ENCODE measurements at regions not wholly inside any gene's neighbourhood (a gene's known extent, or its start where the extent isn't known, plus 50 kb on each side); places are given as distances from the start of the nearest gene placed in this dataset.
A peak's percentile ranks its signal among the peaks of the same experiment; 100 is the strongest.

DNA sequence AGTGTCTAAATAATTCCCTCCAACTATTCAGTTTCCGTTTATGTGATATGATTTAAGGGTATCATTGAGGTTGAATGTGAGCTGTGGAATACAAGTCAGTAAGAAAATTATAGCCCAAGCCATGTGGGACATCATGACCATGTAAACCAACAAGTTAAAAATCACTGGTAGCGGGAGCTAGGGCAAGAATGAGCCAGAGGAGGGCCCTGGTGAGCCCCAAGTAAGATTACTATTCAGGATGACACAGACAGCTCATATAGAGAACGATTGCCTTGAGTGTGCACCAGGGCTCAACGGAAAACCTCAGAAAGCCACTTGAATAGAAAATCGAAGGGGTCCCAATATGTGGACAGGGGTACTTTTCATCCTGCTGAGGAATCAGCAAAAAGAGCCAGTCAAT is 87.8 kb upstream of the RBMS1 start (continued):
- no peak for TF ChIP-seq FOXM1 (IDR thresholded peaks at IDR 0.05; ENCODE audit: low read depth)
- TF ChIP-seq, protein P1, sequence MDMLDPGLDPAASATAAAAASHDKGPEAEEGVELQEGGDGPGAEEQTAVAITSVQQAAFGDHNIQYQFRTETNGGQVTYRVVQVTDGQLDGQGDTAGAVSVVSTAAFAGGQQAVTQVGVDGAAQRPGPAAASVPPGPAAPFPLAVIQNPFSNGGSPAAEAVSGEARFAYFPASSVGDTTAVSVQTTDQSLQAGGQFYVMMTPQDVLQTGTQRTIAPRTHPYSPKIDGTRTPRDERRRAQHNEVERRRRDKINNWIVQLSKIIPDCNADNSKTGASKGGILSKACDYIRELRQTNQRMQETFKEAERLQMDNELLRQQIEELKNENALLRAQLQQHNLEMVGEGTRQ (IDR thresholded peaks at IDR 0.05; ENCODE audit: borderline replicate concordance, low read depth, low read length) = no peak
- peak; percentile 26; the same call in 1 of the 2 replicates for TF ChIP-seq RAD21 (IDR thresholded peaks at IDR 0.05; ENCODE audit: low read length)
- TF ChIP-seq TCF12 (IDR thresholded peaks at IDR 0.05) = no peak
- TF ChIP-seq, protein P2, sequence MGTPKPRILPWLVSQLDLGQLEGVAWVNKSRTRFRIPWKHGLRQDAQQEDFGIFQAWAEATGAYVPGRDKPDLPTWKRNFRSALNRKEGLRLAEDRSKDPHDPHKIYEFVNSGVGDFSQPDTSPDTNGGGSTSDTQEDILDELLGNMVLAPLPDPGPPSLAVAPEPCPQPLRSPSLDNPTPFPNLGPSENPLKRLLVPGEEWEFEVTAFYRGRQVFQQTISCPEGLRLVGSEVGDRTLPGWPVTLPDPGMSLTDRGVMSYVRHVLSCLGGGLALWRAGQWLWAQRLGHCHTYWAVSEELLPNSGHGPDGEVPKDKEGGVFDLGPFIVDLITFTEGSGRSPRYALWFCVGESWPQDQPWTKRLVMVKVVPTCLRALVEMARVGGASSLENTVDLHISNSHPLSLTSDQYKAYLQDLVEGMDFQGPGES (IDR thresholded peaks at IDR 0.05; ENCODE audit: low read depth, low read length) = no peak

DNA sequence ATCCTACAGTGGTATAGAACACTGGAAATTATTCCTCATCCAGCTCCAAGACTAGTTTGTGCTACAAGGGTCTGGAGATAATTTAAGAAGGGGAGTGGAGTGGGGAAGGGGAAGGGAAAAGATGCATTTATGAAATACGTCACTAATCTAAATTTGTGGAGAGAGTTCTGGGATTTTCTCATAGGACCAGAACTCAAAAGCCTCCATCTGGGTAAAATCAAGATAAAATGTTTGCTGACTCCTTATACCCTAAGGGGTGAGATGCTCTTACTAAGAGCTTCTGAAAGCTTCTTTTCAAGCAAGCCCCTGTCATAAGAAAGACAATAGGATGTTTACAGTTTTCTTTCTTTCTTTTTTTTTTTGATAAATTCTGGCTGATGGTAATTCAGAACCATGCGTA is 88.5 kb upstream of the RBMS1 start:
- Histone ChIP-seq H3K9me2 (no peaks in the 10 kb centered on the region), H3K9ac (peak overlapping the region; percentile 55; the same call in 1 of the 2 replicates), H3K36me3 (replicated peaks in 1 of 2; ENCODE audit: control insufficient read depth in 1 of 2, insufficient read depth in 2 of 2, low read length in 1 of 2) (no peaks in the 10 kb centered on the region), H3K27ac (ENCODE audit: low read depth in 2 of 2, low read length in 1 of 2) (peak overlapping the region; percentile 83 to 84), H4K20me1 (ENCODE audit: insufficient read depth) (no peaks in the 10 kb centered on the region), H3K4me1 (ENCODE audit: control insufficient read depth in 1 of 2, insufficient read depth in 2 of 2, low read depth in 1 of 2, low read length in 1 of 2) (peaks cover 16 to 22% of the 10 kb centered on the region in 2 experiments), H3K4me3 (ENCODE audit: low read depth in 2 of 2, low read length in 1 of 2) (no peak overlapping the region), H3K9me3 (no peaks in the 10 kb centered on the region), H3K4me2 (peak overlapping the region; percentile 56), H2AFZ (ENCODE audit: low read depth) (peak overlapping the region; percentile 67), H3K79me2 (ENCODE audit: insufficient read depth) (no peaks in the 10 kb centered on the region), H3F3A (replicated peaks; ENCODE audit: insufficient read depth) (peaks cover 26% of the 10 kb centered on the region), H3K27me3 (ENCODE audit: insufficient read depth) (no peaks in the 10 kb centered on the region)
- TF ChIP-seq GABPA (IDR thresholded peaks at IDR 0.05; ENCODE audit: low read depth) (no peak), CHD2 (IDR thresholded peaks at IDR 0.05; ENCODE audit: low read length, partially characterized antibody) (no peak), YY1 (IDR thresholded peaks at IDR 0.05; ENCODE audit: low read depth) (no peak), ELF1 (IDR thresholded peaks at IDR 0.05) (no peak), POLR2AphosphoS5 (IDR thresholded peaks at IDR 0.05; ENCODE audit: low read depth, low read length) (no peak), RCOR1 (IDR thresholded peaks at IDR 0.05; ENCODE audit: low read length) (no peak), GATA2 (CRISPR knock-in tag; IDR thresholded peaks at IDR 0.05) (no peak), EZH2phosphoT487 (IDR thresholded peaks at IDR 0.05; ENCODE audit: borderline replicate concordance, low read depth) (no peak), TEAD4 (IDR thresholded peaks at IDR 0.05; ENCODE audit: borderline replicate concordance, insufficient read depth) (no peak)
- TF ChIP-seq, protein P3, sequence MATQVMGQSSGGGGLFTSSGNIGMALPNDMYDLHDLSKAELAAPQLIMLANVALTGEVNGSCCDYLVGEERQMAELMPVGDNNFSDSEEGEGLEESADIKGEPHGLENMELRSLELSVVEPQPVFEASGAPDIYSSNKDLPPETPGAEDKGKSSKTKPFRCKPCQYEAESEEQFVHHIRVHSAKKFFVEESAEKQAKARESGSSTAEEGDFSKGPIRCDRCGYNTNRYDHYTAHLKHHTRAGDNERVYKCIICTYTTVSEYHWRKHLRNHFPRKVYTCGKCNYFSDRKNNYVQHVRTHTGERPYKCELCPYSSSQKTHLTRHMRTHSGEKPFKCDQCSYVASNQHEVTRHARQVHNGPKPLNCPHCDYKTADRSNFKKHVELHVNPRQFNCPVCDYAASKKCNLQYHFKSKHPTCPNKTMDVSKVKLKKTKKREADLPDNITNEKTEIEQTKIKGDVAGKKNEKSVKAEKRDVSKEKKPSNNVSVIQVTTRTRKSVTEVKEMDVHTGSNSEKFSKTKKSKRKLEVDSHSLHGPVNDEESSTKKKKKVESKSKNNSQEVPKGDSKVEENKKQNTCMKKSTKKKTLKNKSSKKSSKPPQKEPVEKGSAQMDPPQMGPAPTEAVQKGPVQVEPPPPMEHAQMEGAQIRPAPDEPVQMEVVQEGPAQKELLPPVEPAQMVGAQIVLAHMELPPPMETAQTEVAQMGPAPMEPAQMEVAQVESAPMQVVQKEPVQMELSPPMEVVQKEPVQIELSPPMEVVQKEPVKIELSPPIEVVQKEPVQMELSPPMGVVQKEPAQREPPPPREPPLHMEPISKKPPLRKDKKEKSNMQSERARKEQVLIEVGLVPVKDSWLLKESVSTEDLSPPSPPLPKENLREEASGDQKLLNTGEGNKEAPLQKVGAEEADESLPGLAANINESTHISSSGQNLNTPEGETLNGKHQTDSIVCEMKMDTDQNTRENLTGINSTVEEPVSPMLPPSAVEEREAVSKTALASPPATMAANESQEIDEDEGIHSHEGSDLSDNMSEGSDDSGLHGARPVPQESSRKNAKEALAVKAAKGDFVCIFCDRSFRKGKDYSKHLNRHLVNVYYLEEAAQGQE (IDR thresholded peaks at IDR 0.05; ENCODE audit: low read depth, low read length) = no peak
- TF ChIP-seq, protein P4, sequence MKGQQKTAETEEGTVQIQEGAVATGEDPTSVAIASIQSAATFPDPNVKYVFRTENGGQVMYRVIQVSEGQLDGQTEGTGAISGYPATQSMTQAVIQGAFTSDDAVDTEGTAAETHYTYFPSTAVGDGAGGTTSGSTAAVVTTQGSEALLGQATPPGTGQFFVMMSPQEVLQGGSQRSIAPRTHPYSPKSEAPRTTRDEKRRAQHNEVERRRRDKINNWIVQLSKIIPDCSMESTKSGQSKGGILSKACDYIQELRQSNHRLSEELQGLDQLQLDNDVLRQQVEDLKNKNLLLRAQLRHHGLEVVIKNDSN (IDR thresholded peaks at IDR 0.05; ENCODE audit: borderline replicate concordance, low read depth) = no peak
- TF ChIP-seq, protein P2 (IDR thresholded peaks at IDR 0.05; ENCODE audit: low read depth, low read length) = no peak
- peak; percentile 14 for DNase-seq
- 93% methylated on average over 2 of the region's 2 CpGs for WGBS (ENCODE audit: low lambda C conversion rate)
- POLR2A ChIA-PET = no interaction called here
- CTCF ChIA-PET = interaction anchor here (0.6 to 1.0 kb wide), 3 partner anchors 346 to 438 kb away, joined by 3 to 4 read pairs (median 3); no protein-coding TSS in a partner anchor

All from SK-N-SH (cell line).